Adipocyte (in vitro differentiated cells): ENCODE measurements at regions not wholly inside any gene's neighbourhood (a gene's known extent, or its start where the extent isn't known, plus 50 kb on each side); places are given as distances from the start of the nearest gene placed in this dataset.
A peak's percentile ranks its signal among the peaks of the same experiment; 100 is the strongest.

ENCODE experiments used
- DNase-seq: peaks from one replicate; pipeline ENCODE4 v3.0.0-alpha.2; 2015; ENCODE audit warnings: low read depth
- H3K27me3 ChIP-seq: replicated peaks from 2 replicates; pipeline ENCODE4 v1.7.0; 2013; ENCODE audit warnings: mild to moderate bottlenecking, low read length, moderate library complexity; ENCODE audit not compliant: control insufficient read depth, insufficient read depth
- H3K36me3 ChIP-seq: 2 replicates; pipeline ENCODE4 v1.7.0; 2013; ENCODE audit warnings: low read length, mild to moderate bottlenecking, moderate library complexity; ENCODE audit not compliant: control insufficient read depth, insufficient read depth, severe bottlenecking
- H3K4me1 ChIP-seq: 2 replicates; pipeline ENCODE4 v1.7.0; 2013; ENCODE audit warnings: mild to moderate bottlenecking, low read length, moderate library complexity; ENCODE audit not compliant: control insufficient read depth, insufficient read depth
- H3K4me3 ChIP-seq: 2 replicates; pipeline ENCODE4 v1.7.0; 2013; ENCODE audit warnings: mild to moderate bottlenecking, low read length, moderate library complexity
- H3K9ac ChIP-seq: 2 replicates; pipeline ENCODE4 v1.7.0; 2013; ENCODE audit warnings: mild to moderate bottlenecking, low read length, moderate library complexity
- H3K9me3 ChIP-seq: 2 replicates; pipeline ENCODE4 v1.7.0; 2013; ENCODE audit warnings: mild to moderate bottlenecking, low read length, moderate library complexity; ENCODE audit not compliant: control insufficient read depth

DNA sequence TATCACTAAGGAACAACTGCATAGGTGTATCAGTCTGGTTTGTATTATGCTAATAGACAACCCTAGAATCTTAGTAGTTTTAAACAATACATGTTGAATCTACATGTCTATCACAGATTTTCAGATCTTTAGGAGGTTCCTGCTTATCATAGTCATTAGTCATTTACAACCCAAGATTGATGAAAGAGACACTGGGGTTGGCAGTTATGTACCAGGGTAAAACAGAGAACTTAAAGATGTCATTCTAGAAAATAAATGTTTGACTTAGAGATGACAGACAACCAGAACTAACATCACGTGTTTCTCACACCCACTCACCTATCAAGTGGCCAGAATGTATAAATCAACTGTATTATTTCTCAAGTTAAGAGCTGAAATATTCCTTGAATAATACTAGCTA lies 181.9 kb downstream of the PABPC4L start:
- H3K27me3 ChIP-seq, result no peaks in the 10 kb centered on the region
- H3K9me3 ChIP-seq, result no peaks in the 10 kb centered on the region
- no peak for DNase-seq
- H3K4me3 ChIP-seq, result no peak overlapping the region
- no peaks in the 10 kb centered on the region for H3K4me1 ChIP-seq
- H3K36me3 ChIP-seq, result no peaks in the 10 kb centered on the region
- no peak overlapping the region for H3K9ac ChIP-seq

DNA sequence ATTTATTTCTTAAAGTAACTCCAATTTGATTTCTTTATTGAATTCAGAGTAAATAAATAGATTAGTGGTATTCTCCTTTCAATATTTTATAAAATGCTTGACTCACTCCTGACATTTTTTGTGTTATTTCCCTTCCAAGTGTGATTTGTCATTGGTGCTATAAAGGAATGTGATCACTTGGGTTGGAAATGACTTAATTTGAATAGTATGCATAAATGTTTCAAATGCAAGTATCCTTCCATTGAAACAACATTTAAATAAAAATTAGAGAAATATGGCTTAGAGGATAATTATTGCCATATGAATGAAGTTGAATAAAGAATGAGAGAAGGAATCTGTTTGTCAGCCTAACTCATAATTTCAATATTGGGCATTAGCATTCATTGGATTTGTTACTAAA lies 182.7 kb downstream of the PABPC4L start:
- Histone ChIP-seq H3K9me3 (no peaks in the 10 kb centered on the region), H3K36me3 (no peaks in the 10 kb centered on the region), H3K4me1 (no peaks in the 10 kb centered on the region), H3K27me3 (no peaks in the 10 kb centered on the region), H3K9ac (no peak overlapping the region), H3K4me3 (no peak overlapping the region)
- DNase-seq, result peak; percentile 34

GRCh38 chr4:134001057-134001456 lies 200.5 kb downstream of the PABPC4L start:
- no peaks in the 10 kb centered on the region for H3K9me3 ChIP-seq

DNA sequence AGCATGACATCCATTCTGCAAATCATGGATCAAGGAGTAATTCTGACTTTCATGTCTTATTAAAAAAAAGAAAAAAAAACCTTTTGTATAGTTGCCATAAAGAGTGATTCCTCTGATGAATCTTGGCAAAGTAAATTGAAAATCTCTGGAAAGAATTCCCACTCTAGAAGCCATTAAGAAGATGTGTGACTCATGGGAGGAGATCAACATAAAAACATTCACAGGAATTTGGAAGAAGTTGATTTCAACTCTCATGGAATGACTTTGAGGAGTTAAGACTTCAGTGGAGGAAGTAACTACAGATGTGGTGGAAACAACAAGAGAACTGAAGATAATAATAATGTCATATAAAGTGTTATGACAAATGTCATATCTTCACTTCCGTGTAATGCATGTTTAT lies 204.2 kb downstream of the PABPC4L start:
- H3K4me1 ChIP-seq, result no peaks in the 10 kb centered on the region
- no peaks in the 10 kb centered on the region for H3K9me3 ChIP-seq
- no peaks in the 10 kb centered on the region for H3K36me3 ChIP-seq
- no peaks in the 10 kb centered on the region for H3K27me3 ChIP-seq
- no peak overlapping the region for H3K4me3 ChIP-seq
- H3K9ac ChIP-seq, result no peak overlapping the region
- no peak for DNase-seq

More at GRCh38 chr4:134001057-134001456, 200.5 kb downstream of the PABPC4L start:
- Histone ChIP-seq H3K9ac (no peak overlapping the region), H3K27me3 (no peaks in the 10 kb centered on the region), H3K4me3 (no peak overlapping the region), H3K4me1 (no peaks in the 10 kb centered on the region), H3K36me3 (no peaks in the 10 kb centered on the region)
- no peak for DNase-seq

DNA sequence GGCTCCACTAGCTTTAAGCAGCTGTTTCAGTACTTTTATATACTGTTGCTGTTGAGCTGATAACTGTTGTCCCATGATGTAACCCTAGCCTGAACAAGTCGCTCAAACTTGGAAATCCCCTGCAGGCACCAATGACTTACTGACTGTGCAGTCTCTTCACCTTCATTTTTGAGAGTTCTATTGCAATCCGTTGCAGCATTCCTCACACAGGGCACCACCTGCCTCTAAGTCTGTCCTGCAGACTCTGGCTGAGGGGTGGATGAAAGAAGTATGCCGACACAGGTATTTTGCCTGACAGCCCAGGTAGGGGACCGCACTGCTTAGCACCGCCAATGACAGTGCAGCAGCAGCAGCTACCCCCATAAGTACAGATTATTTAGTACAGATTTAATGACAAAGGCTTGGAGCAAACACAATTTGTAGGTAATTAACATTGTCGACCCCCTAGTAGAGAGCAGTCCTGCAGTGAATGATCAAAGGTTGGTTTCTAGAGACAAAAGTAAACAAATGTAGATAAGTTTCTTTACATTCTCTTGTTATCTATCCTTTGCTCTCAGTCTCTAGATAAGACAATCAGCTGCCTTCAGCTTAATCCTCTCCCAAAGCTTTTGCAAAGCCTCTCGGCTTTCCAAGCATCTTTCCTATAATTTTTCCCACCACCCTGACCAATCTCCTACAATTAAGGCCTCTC lies 205.0 kb downstream of the PABPC4L start:
- H3K9ac ChIP-seq, result no peak overlapping the region
- H3K36me3 ChIP-seq, result no peaks in the 10 kb centered on the region
- H3K27me3 ChIP-seq, result no peaks in the 10 kb centered on the region
- no peaks in the 10 kb centered on the region for H3K9me3 ChIP-seq
- no peaks in the 10 kb centered on the region for H3K4me1 ChIP-seq
- no peak overlapping the region for H3K4me3 ChIP-seq
- DNase-seq, result no peak

DNA sequence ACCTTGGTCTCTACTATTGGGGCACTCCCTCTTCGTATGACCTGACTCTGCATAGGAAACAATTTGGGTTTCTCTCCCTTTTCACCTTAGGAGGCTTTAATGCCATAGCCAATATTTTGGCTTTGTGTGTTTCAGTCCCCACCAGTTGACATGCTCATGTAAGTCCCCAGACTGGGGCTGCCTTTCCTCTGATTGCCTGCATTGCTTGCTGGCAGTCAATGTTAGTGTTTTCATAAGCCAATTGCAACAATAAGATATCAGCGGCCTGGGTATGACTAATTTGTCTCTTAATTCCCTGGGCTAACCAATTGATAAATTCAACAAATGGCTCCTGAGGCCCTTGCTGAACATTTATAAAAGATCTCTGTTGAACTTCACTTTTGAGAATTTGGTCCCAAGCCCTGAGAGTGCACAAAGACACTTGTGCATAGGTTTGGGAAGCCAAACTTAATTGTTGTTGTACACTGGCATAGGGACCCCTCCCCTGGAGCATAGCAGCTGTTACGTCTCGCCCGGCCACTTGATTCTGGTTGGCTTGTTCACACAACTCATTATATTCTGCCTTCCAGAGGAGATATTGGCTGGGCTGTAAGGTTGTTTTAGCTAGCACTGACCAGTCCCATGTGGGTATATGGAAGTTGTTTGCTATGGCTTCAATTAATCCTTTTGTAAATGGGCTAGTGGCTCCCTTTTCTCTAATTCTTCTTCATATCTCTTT lies 206.2 kb downstream of the PABPC4L start:
- Histone ChIP-seq H3K36me3 (no peaks in the 10 kb centered on the region), H3K27me3 (no peaks in the 10 kb centered on the region), H3K9me3 (peaks cover 3% of the 10 kb centered on the region), H3K9ac (no peak overlapping the region), H3K4me1 (no peaks in the 10 kb centered on the region), H3K4me3 (no peak overlapping the region)
- DNase-seq, result no peak

GRCh38 chr4:133982533-133983224 lies 218.9 kb downstream of the PABPC4L start:
- H3K9me3 ChIP-seq, result no peaks in the 10 kb centered on the region
- H3K27me3 ChIP-seq, result no peaks in the 10 kb centered on the region
- peak; percentile 41 for DNase-seq
- H3K4me1 ChIP-seq, result no peaks in the 10 kb centered on the region
- H3K4me3 ChIP-seq, result no peak overlapping the region
- no peaks in the 10 kb centered on the region for H3K36me3 ChIP-seq
- no peak overlapping the region for H3K9ac ChIP-seq

DNA sequence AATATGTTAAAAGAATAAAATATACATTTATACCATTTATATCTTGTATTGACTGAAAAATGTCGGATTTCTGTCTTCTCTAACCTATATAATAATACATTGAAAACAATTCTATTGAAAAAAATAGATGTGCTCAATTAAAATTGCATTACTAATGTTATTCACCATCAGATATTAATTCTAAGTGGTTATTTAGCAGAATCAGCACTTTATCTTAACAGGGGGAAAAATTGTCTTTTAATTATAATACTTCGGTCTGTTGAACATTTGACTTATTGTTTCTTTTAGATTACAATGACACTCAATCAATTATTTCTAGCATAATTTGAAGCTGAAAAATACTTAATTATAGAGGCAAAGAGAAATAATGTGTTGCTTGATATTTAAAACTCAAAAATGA lies 220.3 kb downstream of the PABPC4L start:
- Histone ChIP-seq H3K4me1 (no peaks in the 10 kb centered on the region), H3K36me3 (no peaks in the 10 kb centered on the region), H3K9ac (no peak overlapping the region), H3K27me3 (no peaks in the 10 kb centered on the region), H3K9me3 (no peaks in the 10 kb centered on the region), H3K4me3 (no peak overlapping the region)
- no peak for DNase-seq

DNA sequence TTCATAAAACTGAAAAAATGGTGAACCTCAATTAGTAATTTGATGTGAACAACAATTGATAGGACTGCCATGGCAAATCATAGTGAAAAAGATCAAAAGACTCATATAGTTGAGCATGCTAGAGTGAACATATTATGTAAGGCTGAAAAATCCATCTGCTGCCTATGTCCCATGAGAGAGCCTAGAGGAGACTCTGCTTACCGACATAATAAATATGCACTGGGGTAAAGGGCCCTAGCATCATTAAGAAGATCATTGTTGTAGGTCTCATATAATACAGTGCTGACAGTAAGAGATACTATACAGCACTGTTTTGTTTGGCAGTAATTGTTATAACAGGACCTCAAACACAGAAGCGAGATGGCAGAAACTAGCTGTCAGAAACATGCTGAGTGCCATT lies 229.0 kb downstream of the PABPC4L start:
- H3K4me1 ChIP-seq, result no peaks in the 10 kb centered on the region
- H3K27me3 ChIP-seq, result no peaks in the 10 kb centered on the region
- H3K4me3 ChIP-seq, result no peak overlapping the region
- no peak for DNase-seq
- H3K36me3 ChIP-seq, result no peaks in the 10 kb centered on the region
- H3K9me3 ChIP-seq, result no peaks in the 10 kb centered on the region
- H3K9ac ChIP-seq, result no peak overlapping the region

GRCh38 chr4:133969202-133969848 lies 232.3 kb downstream of the PABPC4L start:
- Histone ChIP-seq H3K9me3 (peaks cover 6% of the 10 kb centered on the region), H3K27me3 (no peaks in the 10 kb centered on the region), H3K4me3 (no peak overlapping the region), H3K4me1 (no peaks in the 10 kb centered on the region), H3K9ac (no peak overlapping the region), H3K36me3 (no peaks in the 10 kb centered on the region)
- DNase-seq, result peak; percentile 44

DNA sequence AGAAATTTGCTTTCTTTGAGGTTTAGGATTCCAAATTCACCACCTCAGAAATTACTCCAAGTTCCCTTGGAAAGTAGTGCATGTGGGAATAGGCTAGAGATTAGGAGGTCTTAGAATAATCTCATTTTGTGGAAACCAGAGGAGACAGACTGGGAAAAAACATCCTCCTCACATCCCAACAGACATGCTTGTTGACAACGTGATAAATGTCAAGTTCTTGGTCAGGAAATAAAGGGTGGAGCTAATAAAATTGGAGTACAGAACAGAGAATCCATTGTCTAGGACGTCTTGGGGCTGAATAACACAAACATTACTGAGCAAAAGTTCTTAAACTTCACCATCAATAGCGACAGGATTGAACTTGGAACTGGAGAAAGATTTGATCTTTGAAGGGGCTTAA lies 233.4 kb downstream of the PABPC4L start:
- no peak for DNase-seq
- Histone ChIP-seq H3K4me1 (no peaks in the 10 kb centered on the region), H3K36me3 (no peaks in the 10 kb centered on the region), H3K4me3 (no peak overlapping the region), H3K9ac (no peak overlapping the region), H3K27me3 (no peaks in the 10 kb centered on the region), H3K9me3 (peaks cover 6% of the 10 kb centered on the region)
